ENCODE measurements at regions not wholly inside any gene's neighbourhood (a gene's known extent, or its start where the extent isn't known, plus 50 kb on each side); places are given as distances from the start of the nearest gene placed in this dataset.
"Not testable (repeated sequence)": the region's sequence is repeated elsewhere in the genome, so short reads cannot be mapped to it uniquely, and the experiment has no call there.

GRCh38 chr1:143735764-143736461 is 235.9 kb downstream of the FAM72C start:
- no peak overlapping the region for H3K4me3 ChIP-seq (ENCODE audit: low read depth, low read length)
- TF ChIP-seq CTCF (conservative IDR thresholded peaks at IDR 0.05; ENCODE audit: low read depth, low read length) = no peak
- no peak for DNase-seq (ENCODE audit: low read depth)

- H3K4me3 ChIP-seq (ENCODE audit: low read depth, low read length); DNase-seq (ENCODE audit: low read depth): not testable (repeated sequence)
These were observed 237.5 kb downstream of the FAM72C start for GRCh38 chr1:143734261-143734660.

- H3K4me3 ChIP-seq (ENCODE audit: low read depth, low read length); DNase-seq (ENCODE audit: low read depth): not testable (repeated sequence)
These were observed 240.9 kb downstream of the FAM72C start for GRCh38 chr1:143730890-143731289.

- peak; percentile 23 for DNase-seq (ENCODE audit: low read depth)
- not testable (repeated sequence) for H3K4me3 ChIP-seq (ENCODE audit: low read depth, low read length)
These were observed 242.2 kb downstream of the FAM72C start for GRCh38 chr1:143729449-143730111.

GRCh38 chr1:143728802-143729448 is 242.9 kb downstream of the FAM72C start:
- DNase-seq (ENCODE audit: low read depth); H3K4me3 ChIP-seq (ENCODE audit: low read depth, low read length): not testable (repeated sequence)

- H3K4me3 ChIP-seq (ENCODE audit: low read depth, low read length) = no peak overlapping the region
- no peak for DNase-seq (ENCODE audit: low read depth)
- no peak for TF ChIP-seq CTCF (conservative IDR thresholded peaks at IDR 0.05; ENCODE audit: low read depth, low read length)
These were observed 244.5 kb downstream of the FAM72C start for GRCh38 chr1:143727263-143727662.

- TF ChIP-seq CTCF (conservative IDR thresholded peaks at IDR 0.05; ENCODE audit: low read depth, low read length) = no peak
- DNase-seq (ENCODE audit: low read depth) = no peak
- no peak overlapping the region for H3K4me3 ChIP-seq (ENCODE audit: low read depth, low read length)
These were observed 250.8 kb downstream of the FAM72C start for GRCh38 chr1:143721024-143721373.

- no peak for DNase-seq (ENCODE audit: low read depth)
- H3K4me3 ChIP-seq (ENCODE audit: low read depth, low read length) = no peak overlapping the region
- no peak for TF ChIP-seq CTCF (conservative IDR thresholded peaks at IDR 0.05; ENCODE audit: low read depth, low read length)
These were observed 251.4 kb downstream of the FAM72C start for GRCh38 chr1:143720087-143721023.

All from choroid plexus epithelial cell (primary cell).